ENCODE measurements at regions not wholly inside any gene's neighbourhood (a gene's known extent, or its start where the extent isn't known, plus 50 kb on each side); places are given as distances from the start of the nearest gene placed in this dataset.
A peak's percentile ranks its signal among the peaks of the same experiment; 100 is the strongest.

DNA sequence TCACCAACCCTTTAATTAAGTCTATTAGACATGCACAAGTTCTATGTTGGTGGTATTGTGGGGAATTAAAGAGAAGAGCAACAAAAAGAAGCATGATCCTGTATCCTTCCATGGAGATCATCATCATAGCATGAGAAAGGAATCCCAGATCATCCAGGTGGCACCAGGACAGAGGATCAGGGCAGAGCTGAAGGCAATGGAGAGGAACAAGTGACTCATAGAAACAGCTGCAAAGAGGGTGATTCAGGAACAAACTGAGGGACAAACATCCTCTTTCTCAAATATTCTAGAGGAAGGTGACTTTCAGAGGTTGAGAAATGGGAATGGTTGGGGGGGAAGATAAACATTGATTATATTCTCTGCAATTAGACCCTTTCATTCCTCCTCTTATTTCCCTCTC, 105.5 kb upstream of the OTUD4 start:
- TF ChIP-seq, protein P1, sequence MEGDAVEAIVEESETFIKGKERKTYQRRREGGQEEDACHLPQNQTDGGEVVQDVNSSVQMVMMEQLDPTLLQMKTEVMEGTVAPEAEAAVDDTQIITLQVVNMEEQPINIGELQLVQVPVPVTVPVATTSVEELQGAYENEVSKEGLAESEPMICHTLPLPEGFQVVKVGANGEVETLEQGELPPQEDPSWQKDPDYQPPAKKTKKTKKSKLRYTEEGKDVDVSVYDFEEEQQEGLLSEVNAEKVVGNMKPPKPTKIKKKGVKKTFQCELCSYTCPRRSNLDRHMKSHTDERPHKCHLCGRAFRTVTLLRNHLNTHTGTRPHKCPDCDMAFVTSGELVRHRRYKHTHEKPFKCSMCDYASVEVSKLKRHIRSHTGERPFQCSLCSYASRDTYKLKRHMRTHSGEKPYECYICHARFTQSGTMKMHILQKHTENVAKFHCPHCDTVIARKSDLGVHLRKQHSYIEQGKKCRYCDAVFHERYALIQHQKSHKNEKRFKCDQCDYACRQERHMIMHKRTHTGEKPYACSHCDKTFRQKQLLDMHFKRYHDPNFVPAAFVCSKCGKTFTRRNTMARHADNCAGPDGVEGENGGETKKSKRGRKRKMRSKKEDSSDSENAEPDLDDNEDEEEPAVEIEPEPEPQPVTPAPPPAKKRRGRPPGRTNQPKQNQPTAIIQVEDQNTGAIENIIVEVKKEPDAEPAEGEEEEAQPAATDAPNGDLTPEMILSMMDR (IDR thresholded peaks at IDR 0.05; ENCODE audit: extremely low read depth in 1 of 2, insufficient read depth in 1 of 2, low read depth in 1 of 2, low read length in 2 of 2): no peak
- TF ChIP-seq POLR2AphosphoS5 (IDR thresholded peaks at IDR 0.05; ENCODE audit: insufficient read depth, low read depth, low read length): peak; percentile 25

Measured in endothelial cell of umbilical vein (primary cell).